WTC11 (cell line): ENCODE measurements at regions not wholly inside any gene's neighbourhood (a gene's known extent, or its start where the extent isn't known, plus 50 kb on each side); places are given as distances from the start of the nearest gene placed in this dataset.
A peak's percentile ranks its signal among the peaks of the same experiment; 100 is the strongest.

Experiments used
- ATAC-seq: fragments of 200-7000 bp; cut with Tn5 transposase; 2 replicates; pipeline ENCODE4 v1.10.0; 2021; ENCODE audit warnings: mild to moderate bottlenecking, moderate library complexity
- CTCF ChIA-PET: fragments of 300-600 bp; sonication (Branson Sonifier 250); formaldehyde crosslinking; loops from one replicate; lab custom pipeline; 2021; ENCODE audit warnings: antibody characterized with exemption; lab: Charles Lee
- POLR2A ChIA-PET: fragments of 350-600 bp; sonication (Branson Sonifier 250); formaldehyde crosslinking; loops from one replicate; lab custom pipeline; 2021; ENCODE audit warnings: antibody characterized with exemption; lab: Charles Lee
- DNase-seq: peaks from one replicate; pipeline ENCODE4 v3.0.0; 2021; ENCODE audit warnings: low spot score
- H3K27ac Mint-ChIP-seq: 2 replicates; pipeline ENCODE4 v1.8.0; 2021; ENCODE audit warnings: mixed read lengths
- H3K27me3 Mint-ChIP-seq: 2 replicates; pipeline ENCODE4 v1.8.0; 2021; ENCODE audit warnings: low read depth, mild to moderate bottlenecking, moderate library complexity, mixed read lengths
- H3K36me3 Mint-ChIP-seq: 2 replicates; pipeline ENCODE4 v1.8.0; 2021; ENCODE audit warnings: mixed read lengths
- H3K4me1 Mint-ChIP-seq: 2 replicates; pipeline ENCODE4 v1.8.0; 2022; ENCODE audit warnings: mixed read lengths
- H3K4me3 Mint-ChIP-seq: 2 replicates; pipeline ENCODE4 v1.8.0; 2021; ENCODE audit warnings: mild to moderate bottlenecking, moderate library complexity, mixed read lengths
- H3K9me3 Mint-ChIP-seq: 2 replicates; pipeline ENCODE4 v1.8.0; 2021; ENCODE audit warnings: mixed read lengths
- AFF4 ChIP-seq: sonication (generic); formaldehyde crosslinking; IDR thresholded peaks from 2 replicates; pipeline ENCODE4 v1.8.1; 2023; ENCODE audit warnings: mild to moderate bottlenecking, missing genetic modification reagents, borderline replicate concordance
- ARID4B ChIP-seq: sonication (generic); formaldehyde crosslinking; IDR thresholded peaks from 2 replicates; pipeline ENCODE4 v1.8.0; 2023; ENCODE audit warnings: missing genetic modification reagents, mild to moderate bottlenecking, borderline replicate concordance
- ELF4 ChIP-seq: sonication (generic); formaldehyde crosslinking; IDR thresholded peaks from 2 replicates; pipeline ENCODE4 v1.8.1; 2022; ENCODE audit warnings: low read depth, mild to moderate bottlenecking, moderate library complexity, missing genetic modification reagents
- FOXP1 ChIP-seq: sonication (generic); formaldehyde crosslinking; IDR thresholded peaks from 2 replicates; pipeline ENCODE4 v1.8.0; 2022; ENCODE audit warnings: missing genetic modification reagents, mild to moderate bottlenecking, moderate library complexity, borderline replicate concordance
- IRF2 ChIP-seq: sonication (generic); formaldehyde crosslinking; IDR thresholded peaks from 2 replicates; pipeline ENCODE4 v1.8.0; 2022; ENCODE audit warnings: low read depth, missing genetic modification reagents, borderline replicate concordance
- MLX ChIP-seq: sonication (generic); formaldehyde crosslinking; IDR thresholded peaks from 2 replicates; pipeline ENCODE4 v1.8.1; 2023; ENCODE audit warnings: mild to moderate bottlenecking, missing genetic modification reagents, moderate library complexity
- MXD4 ChIP-seq: fragments of 250-450 bp; sonication (Bioruptor Pico); IDR thresholded peaks from 2 replicates; pipeline ENCODE4 v1.8.0; 2021; ENCODE audit warnings: mild to moderate bottlenecking, moderate library complexity, borderline replicate concordance
- MYBL2 ChIP-seq: sonication (generic); formaldehyde crosslinking; IDR thresholded peaks from 2 replicates; pipeline ENCODE4 v1.8.1; 2023; ENCODE audit warnings: mild to moderate bottlenecking, moderate library complexity, missing genetic modification reagents
- NR1H2 ChIP-seq: sonication (generic); formaldehyde crosslinking; IDR thresholded peaks from 2 replicates; pipeline ENCODE4 v1.9.0; 2021; ENCODE audit warnings: mild to moderate bottlenecking, moderate library complexity, missing genetic modification reagents
- NR3C1 ChIP-seq: sonication (generic); formaldehyde crosslinking; conservative IDR thresholded peaks from 2 replicates; pipeline ENCODE4 v1.8.1; 2023; ENCODE audit warnings: low read depth, mild to moderate bottlenecking, missing genetic modification reagents
- OVOL2 ChIP-seq: fragments of 250-450 bp; sonication (Bioruptor Pico); IDR thresholded peaks from 2 replicates; pipeline ENCODE4 v1.9.0; 2021; ENCODE audit warnings: mild to moderate bottlenecking, borderline replicate concordance
- TEAD1 ChIP-seq: sonication (generic); formaldehyde crosslinking; IDR thresholded peaks from 2 replicates; pipeline ENCODE4 v1.8.0; 2022; ENCODE audit warnings: mild to moderate bottlenecking, missing genetic modification reagents
- USF1 ChIP-seq: sonication (generic); formaldehyde crosslinking; IDR thresholded peaks from 2 replicates; pipeline ENCODE4 v1.8.0; 2022; ENCODE audit warnings: mild to moderate bottlenecking, missing genetic modification reagents
- USF2 ChIP-seq: sonication (generic); formaldehyde crosslinking; IDR thresholded peaks from 2 replicates; pipeline ENCODE4 v1.8.1; 2023; ENCODE audit warnings: mild to moderate bottlenecking, missing genetic modification reagents, moderate library complexity
- ZNF219 ChIP-seq: sonication (generic); formaldehyde crosslinking; IDR thresholded peaks from 2 replicates; pipeline ENCODE4 v1.8.0; 2023; ENCODE audit warnings: missing genetic modification reagents, mild to moderate bottlenecking, borderline replicate concordance
- ZNF263 ChIP-seq: sonication (generic); formaldehyde crosslinking; IDR thresholded peaks from 2 replicates; pipeline ENCODE4 v1.8.1; 2022; ENCODE audit warnings: low read depth, mild to moderate bottlenecking, moderate library complexity, missing genetic modification reagents
- ZNF423 ChIP-seq: fragments of 250-450 bp; sonication (Bioruptor Pico); IDR thresholded peaks from 2 replicates; pipeline ENCODE4 v2.1.2; 2022; ENCODE audit warnings: mild to moderate bottlenecking, moderate library complexity
- ZNF532 ChIP-seq: fragments of 250-450 bp; sonication (Bioruptor Pico); IDR thresholded peaks from 2 replicates; pipeline ENCODE4 v1.9.0; 2021; ENCODE audit warnings: mild to moderate bottlenecking, borderline replicate concordance
- ZNF671 ChIP-seq: fragments of 250-450 bp; sonication (Bioruptor Pico); IDR thresholded peaks from 2 replicates; pipeline ENCODE4 v1.8.0; 2021; ENCODE audit warnings: mild to moderate bottlenecking

- H3K4me3 Mint-ChIP-seq = no peak overlapping the region
- DNase-seq = no peak
- ChIA-PET CTCF (no interaction called here), POLR2A (no interaction called here)
- no peak for ATAC-seq
- no peaks in the 10 kb centered on the region for H3K36me3 Mint-ChIP-seq
- no peaks in the 10 kb centered on the region for H3K27me3 Mint-ChIP-seq
- TF ChIP-seq IRF2 (CRISPR knock-in tag) (no peak), ZNF532 (CRISPR knock-in tag) (no peak), MYBL2 (no peak), USF2 (0 out of 2 replicates have a peak, but pooled peaks have one; percentile 13), USF1 (peak; percentile 15; the same call in 1 of the 2 replicates), ZNF671 (CRISPR knock-in tag) (no peak)
- H3K27ac Mint-ChIP-seq = no peak overlapping the region
- peaks cover 37% of the 10 kb centered on the region for H3K4me1 Mint-ChIP-seq
- peaks cover 15% of the 10 kb centered on the region for H3K9me3 Mint-ChIP-seq
Observed at GRCh38 chr2:81645745-81646301, 1341.3 kb upstream of the LRRTM1 start.

GRCh38 chr2:81644189-81644588 lies 1339.6 kb upstream of the LRRTM1 start:
- TF ChIP-seq FOXP1 (CRISPR knock-in tag) (no peak), ARID4B (CRISPR knock-in tag) (no peak), ZNF423 (CRISPR knock-in tag) (no peak), NR3C1 (CRISPR knock-in tag) (no peak), OVOL2 (no peak), NR1H2 (no peak), ZNF263 (CRISPR knock-in tag) (no peak), TEAD1 (CRISPR knock-in tag) (no peak), ZNF671 (CRISPR knock-in tag) (no peak), MLX (no peak), MXD4 (CRISPR knock-in tag) (no peak), AFF4 (CRISPR knock-in tag) (no peak), ZNF219 (no peak), ELF4 (CRISPR knock-in tag) (no peak)

More at GRCh38 chr2:81644189-81644588, 1339.6 kb upstream of the LRRTM1 start:
- H3K27me3 Mint-ChIP-seq = no peaks in the 10 kb centered on the region
- ATAC-seq (no peak), DNase-seq (no peak)
- CTCF ChIA-PET = no interaction called here
- H3K4me3 Mint-ChIP-seq = no peak overlapping the region
- peaks cover 17% of the 10 kb centered on the region for H3K9me3 Mint-ChIP-seq
- POLR2A ChIA-PET = no interaction called here
- peaks cover 34% of the 10 kb centered on the region for H3K4me1 Mint-ChIP-seq
- H3K36me3 Mint-ChIP-seq = no peaks in the 10 kb centered on the region; the same call in 1 of the 2 replicates
- H3K27ac Mint-ChIP-seq = no peak overlapping the region
